ENCODE measurements at regions not wholly inside any gene's neighbourhood (a gene's known extent, or its start where the extent isn't known, plus 50 kb on each side); places are given as distances from the start of the nearest gene placed in this dataset.

- ChIA-PET POLR2A (no interaction called here), CTCF (interaction anchor here (0.6 to 0.9 kb wide), 2 partner anchors 9 to 259 kb away, joined by 3 to 5 read pairs; no protein-coding TSS in a partner anchor)
- no peak for DNase-seq (ENCODE audit: extremely low spot score)
- no peak for TF ChIP-seq SP1 (IDR thresholded peaks at IDR 0.05)
- no peak for TF ChIP-seq FOXA1 (IDR thresholded peaks at IDR 0.05)
- no peak for TF ChIP-seq HDGF (IDR thresholded peaks at IDR 0.05; ENCODE audit: borderline replicate concordance)
- no peak for TF ChIP-seq ARNT (IDR thresholded peaks at IDR 0.05)
- no peak for TF ChIP-seq L3MBTL2 (conservative IDR thresholded peaks at IDR 0.05)
- TF ChIP-seq ELF4 (IDR thresholded peaks at IDR 0.05) = no peak
- no peak for TF ChIP-seq TARDBP (IDR thresholded peaks at IDR 0.05)
- TF ChIP-seq ZNF384 (IDR thresholded peaks at IDR 0.05) = no peak
- TF ChIP-seq FOXM1 (IDR thresholded peaks at IDR 0.05; ENCODE audit: borderline replicate concordance) = no peak
- no peak for TF ChIP-seq CTBP1 (IDR thresholded peaks at IDR 0.05; ENCODE audit: borderline replicate concordance)
- no peak for TF ChIP-seq BHLHE40 (IDR thresholded peaks at IDR 0.05; ENCODE audit: borderline replicate concordance)
- no peak for TF ChIP-seq NFRKB (IDR thresholded peaks at IDR 0.05)
- TF ChIP-seq FOXK2 (IDR thresholded peaks at IDR 0.05) = no peak
- TF ChIP-seq LEF1 (IDR thresholded peaks at IDR 0.05; ENCODE audit: borderline replicate concordance) = no peak
These were observed 416.8 kb downstream of the NR2F2 start for GRCh38 chr15:96747291-96747690.

- DNase-seq (ENCODE audit: extremely low spot score) = no peak
- POLR2A ChIA-PET = no interaction called here
- CTCF ChIA-PET = no interaction called here
- TF ChIP-seq NFRKB (IDR thresholded peaks at IDR 0.05) (no peak), LEF1 (IDR thresholded peaks at IDR 0.05; ENCODE audit: borderline replicate concordance) (no peak), SUZ12 (IDR thresholded peaks at IDR 0.05) (no peak), CTBP1 (IDR thresholded peaks at IDR 0.05; ENCODE audit: borderline replicate concordance) (no peak), ARNT (IDR thresholded peaks at IDR 0.05) (no peak), ZNF384 (IDR thresholded peaks at IDR 0.05) (no peak), ELF4 (IDR thresholded peaks at IDR 0.05) (no peak)
These were observed 419.9 kb downstream of the NR2F2 start for GRCh38 chr15:96750361-96750760.

- no peak for TF ChIP-seq PKNOX1 (IDR thresholded peaks at IDR 0.05)
- TF ChIP-seq SP1 (IDR thresholded peaks at IDR 0.05) = no peak
- no peak for TF ChIP-seq L3MBTL2 (conservative IDR thresholded peaks at IDR 0.05)
- TF ChIP-seq TARDBP (IDR thresholded peaks at IDR 0.05) = no peak
- CTCF ChIA-PET = interaction anchor here (0.7 kb wide), 1 partner anchor 9 kb away, joined by 5 read pairs; no protein-coding TSS in a partner anchor
- POLR2A ChIA-PET = no interaction called here
- DNase-seq (ENCODE audit: extremely low spot score) = no peak
These were observed 425.6 kb downstream of the NR2F2 start for GRCh38 chr15:96756146-96756545.

DNA sequence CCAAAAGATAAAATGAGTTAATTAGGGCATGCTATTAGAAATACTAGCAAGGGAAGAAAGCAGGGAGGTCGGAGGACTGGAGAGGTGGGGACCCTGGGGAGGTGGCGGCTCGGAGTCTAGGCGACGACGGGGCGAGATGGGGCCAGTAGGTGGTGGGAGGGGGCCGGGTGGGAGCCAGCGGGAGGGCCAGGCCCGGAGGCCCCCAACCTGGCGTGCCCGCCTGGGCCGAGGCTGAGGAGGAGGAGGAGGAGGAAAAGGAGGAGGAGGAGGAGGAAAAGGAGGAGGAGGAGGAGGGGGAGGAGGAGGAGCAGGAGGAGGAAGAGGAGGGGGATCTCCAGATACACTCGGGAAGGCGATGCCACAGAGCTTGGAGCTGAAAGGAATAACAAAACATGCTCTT is 426.2 kb downstream of the NR2F2 start:
- ChIA-PET CTCF (no interaction called here), POLR2A (no interaction called here)
- DNase-seq (ENCODE audit: extremely low spot score) = no peak
- TF ChIP-seq CTBP1 (IDR thresholded peaks at IDR 0.05; ENCODE audit: borderline replicate concordance) = no peak

- POLR2A ChIA-PET = no interaction called here
- CTCF ChIA-PET = no interaction called here
- DNase-seq (ENCODE audit: extremely low spot score) = no peak
- no peak for TF ChIP-seq ARNT (IDR thresholded peaks at IDR 0.05)
- TF ChIP-seq HDGF (IDR thresholded peaks at IDR 0.05; ENCODE audit: borderline replicate concordance) = no peak
- no peak for TF ChIP-seq FOXK2 (IDR thresholded peaks at IDR 0.05)
- no peak for TF ChIP-seq PKNOX1 (IDR thresholded peaks at IDR 0.05)
- TF ChIP-seq LEF1 (IDR thresholded peaks at IDR 0.05; ENCODE audit: borderline replicate concordance) = no peak
- no peak for TF ChIP-seq FOXM1 (IDR thresholded peaks at IDR 0.05; ENCODE audit: borderline replicate concordance)
- no peak for TF ChIP-seq SP1 (IDR thresholded peaks at IDR 0.05)
- no peak for TF ChIP-seq ELF4 (IDR thresholded peaks at IDR 0.05)
- no peak for TF ChIP-seq FOXA1 (IDR thresholded peaks at IDR 0.05)
- TF ChIP-seq NFRKB (IDR thresholded peaks at IDR 0.05) = no peak
- TF ChIP-seq BHLHE40 (IDR thresholded peaks at IDR 0.05; ENCODE audit: borderline replicate concordance) = no peak
- no peak for TF ChIP-seq ZNF384 (IDR thresholded peaks at IDR 0.05)
- TF ChIP-seq SUZ12 (IDR thresholded peaks at IDR 0.05) = no peak
- TF ChIP-seq CTBP1 (IDR thresholded peaks at IDR 0.05; ENCODE audit: borderline replicate concordance) = no peak
- TF ChIP-seq L3MBTL2 (conservative IDR thresholded peaks at IDR 0.05) = no peak
- TF ChIP-seq TARDBP (IDR thresholded peaks at IDR 0.05) = no peak
These were observed 432.1 kb downstream of the NR2F2 start for GRCh38 chr15:96762566-96762965.

- DNase-seq (ENCODE audit: extremely low spot score) = no peak
- POLR2A ChIA-PET = no interaction called here
- TF ChIP-seq HDGF (IDR thresholded peaks at IDR 0.05; ENCODE audit: borderline replicate concordance) (no peak), FOXM1 (IDR thresholded peaks at IDR 0.05; ENCODE audit: borderline replicate concordance) (no peak), TARDBP (IDR thresholded peaks at IDR 0.05) (no peak), BHLHE40 (IDR thresholded peaks at IDR 0.05; ENCODE audit: borderline replicate concordance) (no peak), ELF4 (IDR thresholded peaks at IDR 0.05) (no peak), L3MBTL2 (conservative IDR thresholded peaks at IDR 0.05) (no peak), FOXK2 (IDR thresholded peaks at IDR 0.05) (no peak), LEF1 (IDR thresholded peaks at IDR 0.05; ENCODE audit: borderline replicate concordance) (no peak), SP1 (IDR thresholded peaks at IDR 0.05) (no peak), FOXA1 (IDR thresholded peaks at IDR 0.05) (no peak), NFRKB (IDR thresholded peaks at IDR 0.05) (no peak), CTBP1 (IDR thresholded peaks at IDR 0.05; ENCODE audit: borderline replicate concordance) (no peak)
- CTCF ChIA-PET = no interaction called here
These were observed 434.0 kb downstream of the NR2F2 start for GRCh38 chr15:96764501-96764900.

DNA sequence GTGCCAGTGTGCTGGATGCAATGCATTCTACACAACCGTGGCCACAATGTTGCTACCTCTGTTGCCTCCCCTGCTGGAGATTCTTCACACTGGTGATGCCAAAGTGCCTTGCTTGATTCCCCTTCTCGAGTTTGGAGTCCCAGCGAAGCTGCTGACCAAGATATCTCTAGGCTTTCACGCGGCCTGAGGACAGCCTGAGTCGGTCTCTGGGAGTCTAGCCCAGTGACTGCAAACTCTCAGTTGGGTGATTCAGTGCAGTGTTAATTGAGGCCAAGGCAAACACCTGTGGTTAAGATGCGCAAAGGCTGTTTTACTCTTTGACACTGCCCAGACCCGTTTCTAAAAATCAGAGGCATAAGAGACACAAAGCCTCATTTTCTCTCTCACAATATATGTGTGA is 434.4 kb downstream of the NR2F2 start:
- DNase-seq (ENCODE audit: extremely low spot score) = no peak
- ChIA-PET CTCF (no interaction called here), POLR2A (no interaction called here)
- TF ChIP-seq L3MBTL2 (conservative IDR thresholded peaks at IDR 0.05) (no peak), ELF4 (IDR thresholded peaks at IDR 0.05) (no peak), ARNT (IDR thresholded peaks at IDR 0.05) (no peak), LEF1 (IDR thresholded peaks at IDR 0.05; ENCODE audit: borderline replicate concordance) (no peak), HDGF (IDR thresholded peaks at IDR 0.05; ENCODE audit: borderline replicate concordance) (no peak), ZNF384 (IDR thresholded peaks at IDR 0.05) (no peak), CTBP1 (IDR thresholded peaks at IDR 0.05; ENCODE audit: borderline replicate concordance) (no peak), BHLHE40 (IDR thresholded peaks at IDR 0.05; ENCODE audit: borderline replicate concordance) (no peak), FOXM1 (IDR thresholded peaks at IDR 0.05; ENCODE audit: borderline replicate concordance) (no peak), NFRKB (IDR thresholded peaks at IDR 0.05) (no peak), FOXA1 (IDR thresholded peaks at IDR 0.05) (no peak), FOXK2 (IDR thresholded peaks at IDR 0.05) (no peak), SUZ12 (IDR thresholded peaks at IDR 0.05) (no peak), PKNOX1 (IDR thresholded peaks at IDR 0.05) (no peak), TARDBP (IDR thresholded peaks at IDR 0.05) (no peak), SP1 (IDR thresholded peaks at IDR 0.05) (no peak)

Measured in HEK293T (cell line).